RPMI7951 (cell line): ENCODE measurements at regions not wholly inside any gene's neighbourhood (a gene's known extent, or its start where the extent isn't known, plus 50 kb on each side); places are given as distances from the start of the nearest gene placed in this dataset.
"Not testable (repeated sequence)": the region's sequence is repeated elsewhere in the genome, so short reads cannot be mapped to it uniquely, and the experiment has no call there.

Experiments used
- DNase-seq: peaks from one replicate; pipeline ENCODE4 v3.0.0-alpha.2; 2012; ENCODE audit warnings: low read depth

DNA sequence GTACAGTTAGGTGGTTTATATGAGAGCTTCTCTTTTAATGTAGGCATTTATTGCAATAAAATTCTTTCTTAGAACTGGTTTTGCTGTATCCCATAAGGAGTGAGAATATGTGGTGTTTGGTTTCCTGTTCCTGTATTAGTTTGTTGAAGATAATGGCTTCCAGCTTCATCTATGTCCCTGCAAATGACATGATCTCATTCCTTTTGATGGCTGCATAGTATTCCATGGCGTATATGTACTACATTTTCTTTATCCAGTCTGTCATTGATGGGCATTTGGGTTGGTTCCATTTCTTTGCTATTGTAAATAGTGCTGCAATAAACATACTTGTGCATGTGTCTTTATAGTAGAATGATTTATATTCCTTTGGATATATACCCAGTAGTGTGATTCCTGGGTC is 106.7 kb upstream of the IRS4 start:
- DNase-seq = not testable (repeated sequence)

DNA sequence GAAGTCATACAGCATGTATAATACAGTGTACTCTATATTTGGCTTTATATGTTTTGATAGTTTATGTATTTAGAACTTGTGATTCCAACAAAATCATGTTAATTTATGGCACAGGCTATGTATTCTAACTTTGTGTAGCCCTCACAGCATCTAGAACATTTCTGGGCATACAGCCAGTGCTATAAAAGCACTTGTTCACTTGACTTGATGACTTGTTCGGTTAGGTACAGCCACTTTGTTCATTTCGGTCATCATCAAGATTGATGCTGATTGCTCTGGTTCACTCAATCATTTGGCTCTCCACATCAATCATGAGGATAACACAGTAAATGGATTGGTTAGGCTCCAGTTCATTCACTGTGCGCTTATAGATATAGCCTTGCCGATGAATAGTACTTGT is 97.6 kb upstream of the IRS4 start:
- no peak for DNase-seq

DNA sequence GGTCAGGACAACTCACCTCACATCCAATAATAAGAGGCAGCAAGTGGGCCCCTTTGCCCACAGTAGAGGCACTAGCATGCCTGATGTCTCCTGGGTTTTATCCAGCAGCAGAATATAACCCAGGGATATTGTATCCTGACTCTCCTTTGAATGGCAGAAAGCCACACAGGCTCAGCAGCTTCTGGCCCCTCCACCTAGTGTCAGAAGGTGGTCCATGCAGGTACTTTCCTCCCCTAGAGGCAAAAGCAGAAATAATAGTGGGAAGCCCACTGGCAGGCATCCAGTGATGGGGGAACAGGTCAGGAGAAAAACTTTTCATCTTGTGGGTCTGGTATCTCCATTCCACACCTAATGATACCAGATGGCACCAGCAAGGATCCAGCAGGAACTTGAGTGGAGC is 75.5 kb upstream of the IRS4 start:
- no peak for DNase-seq

DNA sequence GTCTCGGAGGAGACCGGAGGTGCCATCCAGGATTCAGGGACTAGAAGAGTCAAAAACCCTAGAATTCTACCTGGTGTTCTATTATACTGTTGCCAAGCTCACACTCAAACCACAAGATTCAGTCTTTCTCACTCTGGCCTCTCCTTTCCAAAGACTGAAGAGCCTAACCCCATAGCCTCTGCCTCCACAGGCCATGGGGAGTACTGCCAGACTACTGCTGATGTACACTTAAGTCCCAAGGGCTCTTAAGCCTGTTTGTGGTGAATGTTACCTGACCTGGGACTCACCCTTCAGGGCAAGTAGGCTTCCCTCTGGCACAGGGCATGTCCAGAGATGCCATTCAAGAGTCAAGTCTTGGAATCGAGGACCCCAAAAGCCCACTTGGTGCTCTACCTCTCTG is 58.9 kb upstream of the IRS4 start:
- DNase-seq = no peak
